ENCODE measurements at regions not wholly inside any gene's neighbourhood (a gene's known extent, or its start where the extent isn't known, plus 50 kb on each side); places are given as distances from the start of the nearest gene placed in this dataset.

- TF ChIP-seq CTCF (IDR thresholded peaks at IDR 0.05) (no peak), POLR2A (IDR thresholded peaks at IDR 0.05) (no peak)
Measured at GRCh38 chr3:197404030-197404429, 105.6 kb upstream of the DLG1 start.
